ENCODE measurements at regions not wholly inside any gene's neighbourhood (a gene's known extent, or its start where the extent isn't known, plus 50 kb on each side); places are given as distances from the start of the nearest gene placed in this dataset.

- Histone ChIP-seq H3K27me3 (ENCODE audit: insufficient read depth, low read depth, low read length) (no peaks in the 10 kb centered on the region), H3K9me3 (ENCODE audit: low read length) (no peaks in the 10 kb centered on the region), H3K4me2 (ENCODE audit: low read length) (no peak overlapping the region), H3K79me2 (replicated peaks; ENCODE audit: insufficient read depth, low read length) (no peaks in the 10 kb centered on the region), H3K9me2 (ENCODE audit: insufficient read depth, low read length) (no peaks in the 10 kb centered on the region), H3K9ac (ENCODE audit: low read length) (no peak overlapping the region), H2AFZ (ENCODE audit: low read depth, low read length) (no peak overlapping the region), H3K27ac (ENCODE audit: low read length) (no peak overlapping the region), H3K36me3 (ENCODE audit: insufficient read depth, low read length) (no peaks in the 10 kb centered on the region), H4K20me1 (ENCODE audit: insufficient read depth) (no peaks in the 10 kb centered on the region), H3K4me3 (ENCODE audit: low read length) (no peak overlapping the region), H3F3A (ENCODE audit: insufficient read depth, low read length, poor library complexity, severe bottlenecking) (no peaks in the 10 kb centered on the region)
- TF ChIP-seq REST (IDR thresholded peaks at IDR 0.05; ENCODE audit: borderline replicate concordance) (no peak), RAD21 (conservative IDR thresholded peaks at IDR 0.05) (no peak), EZH2 (IDR thresholded peaks at IDR 0.05; ENCODE audit: borderline replicate concordance, insufficient read depth, low read length, poor library complexity, severe bottlenecking) (no peak), MXI1 (conservative IDR thresholded peaks at IDR 0.05; ENCODE audit: poor library complexity, severe bottlenecking) (no peak), EP300 (conservative IDR thresholded peaks at IDR 0.05; ENCODE audit: poor library complexity, severe bottlenecking) (no peak), SMC3 (conservative IDR thresholded peaks at IDR 0.05; ENCODE audit: poor library complexity) (no peak), TAF1 (IDR thresholded peaks at IDR 0.05; ENCODE audit: low read depth) (no peak), POLR2AphosphoS5 (IDR thresholded peaks at IDR 0.05) (no peak)
- TF ChIP-seq, protein P1, sequence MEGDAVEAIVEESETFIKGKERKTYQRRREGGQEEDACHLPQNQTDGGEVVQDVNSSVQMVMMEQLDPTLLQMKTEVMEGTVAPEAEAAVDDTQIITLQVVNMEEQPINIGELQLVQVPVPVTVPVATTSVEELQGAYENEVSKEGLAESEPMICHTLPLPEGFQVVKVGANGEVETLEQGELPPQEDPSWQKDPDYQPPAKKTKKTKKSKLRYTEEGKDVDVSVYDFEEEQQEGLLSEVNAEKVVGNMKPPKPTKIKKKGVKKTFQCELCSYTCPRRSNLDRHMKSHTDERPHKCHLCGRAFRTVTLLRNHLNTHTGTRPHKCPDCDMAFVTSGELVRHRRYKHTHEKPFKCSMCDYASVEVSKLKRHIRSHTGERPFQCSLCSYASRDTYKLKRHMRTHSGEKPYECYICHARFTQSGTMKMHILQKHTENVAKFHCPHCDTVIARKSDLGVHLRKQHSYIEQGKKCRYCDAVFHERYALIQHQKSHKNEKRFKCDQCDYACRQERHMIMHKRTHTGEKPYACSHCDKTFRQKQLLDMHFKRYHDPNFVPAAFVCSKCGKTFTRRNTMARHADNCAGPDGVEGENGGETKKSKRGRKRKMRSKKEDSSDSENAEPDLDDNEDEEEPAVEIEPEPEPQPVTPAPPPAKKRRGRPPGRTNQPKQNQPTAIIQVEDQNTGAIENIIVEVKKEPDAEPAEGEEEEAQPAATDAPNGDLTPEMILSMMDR (IDR thresholded peaks at IDR 0.05; ENCODE audit: poor library complexity, severe bottlenecking), result no peak
Observed at GRCh38 chr21:14054682-14055081, 156.1 kb downstream of the LIPI start.

DNA sequence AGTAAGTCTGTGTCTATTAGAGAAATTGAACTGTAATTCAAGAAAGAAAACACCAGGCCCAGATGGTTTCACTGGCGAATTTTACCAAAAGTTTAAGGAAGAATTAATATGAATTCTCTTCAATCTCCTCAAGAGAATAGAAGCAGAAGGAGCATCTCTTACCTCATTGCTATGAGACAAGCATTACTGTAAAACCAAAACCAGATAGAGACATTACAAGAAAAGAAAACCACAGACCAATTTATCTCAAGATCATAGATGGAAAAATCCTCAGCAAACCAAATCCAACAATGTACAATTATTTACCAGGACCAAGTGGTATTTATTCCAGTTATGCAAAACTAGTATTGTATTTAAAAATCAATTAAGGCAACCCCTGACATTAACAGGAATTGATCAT is 160.6 kb downstream of the LIPI start:
- TF ChIP-seq, protein P1 (IDR thresholded peaks at IDR 0.05; ENCODE audit: poor library complexity, severe bottlenecking), result no peak
- no peak for TF ChIP-seq EP300 (conservative IDR thresholded peaks at IDR 0.05; ENCODE audit: poor library complexity, severe bottlenecking)
- H3K27ac ChIP-seq (ENCODE audit: low read length), result no peak overlapping the region
- H3K4me3 ChIP-seq (ENCODE audit: low read length), result no peak overlapping the region
- no peaks in the 10 kb centered on the region for H3K36me3 ChIP-seq (ENCODE audit: insufficient read depth, low read length)
- H3K4me2 ChIP-seq (ENCODE audit: low read length), result no peak overlapping the region
- no peaks in the 10 kb centered on the region for H4K20me1 ChIP-seq (ENCODE audit: insufficient read depth)
- no peaks in the 10 kb centered on the region for H3K27me3 ChIP-seq (ENCODE audit: insufficient read depth, low read depth, low read length)
- H2AFZ ChIP-seq (ENCODE audit: low read depth, low read length), result no peak overlapping the region
- H3K9ac ChIP-seq (ENCODE audit: low read length), result no peak overlapping the region
- H3K9me2 ChIP-seq (ENCODE audit: insufficient read depth, low read length), result no peaks in the 10 kb centered on the region
- H3K79me2 ChIP-seq (replicated peaks; ENCODE audit: insufficient read depth, low read length), result no peaks in the 10 kb centered on the region
- no peaks in the 10 kb centered on the region for H3K9me3 ChIP-seq (ENCODE audit: low read length)
- H3F3A ChIP-seq (ENCODE audit: insufficient read depth, low read length, poor library complexity, severe bottlenecking), result no peaks in the 10 kb centered on the region

Data from neural cell (in vitro differentiated cells).